Astrocyte (in vitro differentiated cells and primary cell): ENCODE measurements at regions not wholly inside any gene's neighbourhood (a gene's known extent, or its start where the extent isn't known, plus 50 kb on each side); places are given as distances from the start of the nearest gene placed in this dataset.

Source experiments
- DNase-seq: peaks from one replicate; pipeline ENCODE4 v3.0.0-alpha.2; 2010; ENCODE audit warnings: low read depth
- FAIRE-seq: peaks from 2 replicates; lab custom pipeline; 2011; peaks lifted over from hg19 to GRCh38; lab: Jason Lieb, UNC
- H2AFZ ChIP-seq: 2 replicates; pipeline ENCODE4 v1.6.0; 2012; ENCODE audit warnings: low read depth, low read length, inconsistent platforms
- H3K27ac ChIP-seq: 2 replicates; pipeline ENCODE4 v1.5.1; 2011; ENCODE audit warnings: low read depth, low read length, inconsistent platforms
- H3K27me3 ChIP-seq: 2 replicates; pipeline ENCODE4 v1.6.0; 2011; ENCODE audit warnings: low read length, inconsistent platforms; ENCODE audit not compliant: insufficient read depth
- H3K36me3 ChIP-seq: 2 replicates; pipeline ENCODE4 v1.5.1; 2011; ENCODE audit warnings: low read length, inconsistent platforms; ENCODE audit not compliant: insufficient read depth
- H3K4me1 ChIP-seq: 2 replicates; pipeline ENCODE4 v1.5.1; 2011; ENCODE audit warnings: low read length, inconsistent platforms; ENCODE audit not compliant: insufficient read depth
- H3K4me2 ChIP-seq: 2 replicates; pipeline ENCODE4 v1.6.0; 2012; ENCODE audit warnings: low read length, inconsistent platforms
- H3K4me3 ChIP-seq: 2 replicates; pipeline ENCODE4 v1.5.1; 2011; ENCODE audit warnings: low read depth, mild to moderate bottlenecking, low read length, inconsistent platforms; ENCODE audit not compliant: insufficient read depth
- H3K79me2 ChIP-seq: 2 replicates; pipeline ENCODE4 v1.6.0; 2012; ENCODE audit warnings: mild to moderate bottlenecking, low read length, inconsistent platforms; ENCODE audit not compliant: insufficient read depth
- H3K9ac ChIP-seq: 2 replicates; pipeline ENCODE4 v1.6.0; 2012; ENCODE audit warnings: mild to moderate bottlenecking, low read length, inconsistent platforms
- H3K9me3 ChIP-seq: 2 replicates; pipeline ENCODE4 v1.5.1; 2012; ENCODE audit warnings: low read depth, mild to moderate bottlenecking, low read length, inconsistent platforms; ENCODE audit not compliant: insufficient read depth
- H4K20me1 ChIP-seq: 2 replicates; pipeline ENCODE4 v1.6.0; 2012; ENCODE audit warnings: low read length, inconsistent platforms; ENCODE audit not compliant: insufficient read depth
- H3K27ac Mint-ChIP-seq: one replicate; pipeline ENCODE4 v1.8.0; 2021; ENCODE audit warnings: mild to moderate bottlenecking, mixed read lengths; ENCODE audit not compliant: unreplicated experiment
- H3K27me3 Mint-ChIP-seq: one replicate; pipeline ENCODE4 v1.8.0; 2021; ENCODE audit warnings: low read depth, mixed read lengths; ENCODE audit not compliant: unreplicated experiment
- H3K36me3 Mint-ChIP-seq: one replicate; pipeline ENCODE4 v1.8.0; 2021; ENCODE audit warnings: low read depth, mixed read lengths; ENCODE audit not compliant: unreplicated experiment
- H3K4me1 Mint-ChIP-seq: one replicate; pipeline ENCODE4 v1.8.0; 2021; ENCODE audit warnings: low read depth, mixed read lengths; ENCODE audit not compliant: unreplicated experiment
- H3K4me3 Mint-ChIP-seq: one replicate; pipeline ENCODE4 v1.8.0; 2021; ENCODE audit warnings: mild to moderate bottlenecking, moderate library complexity, mixed read lengths; ENCODE audit not compliant: unreplicated experiment
- H3K9me3 Mint-ChIP-seq: one replicate; pipeline ENCODE4 v1.8.0; 2021; ENCODE audit warnings: mild to moderate bottlenecking, mixed read lengths; ENCODE audit not compliant: unreplicated experiment
- EZH2 ChIP-seq: IDR thresholded peaks from 2 replicates; pipeline ENCODE4 v1.6.1; 2012; ENCODE audit warnings: mild to moderate bottlenecking, low read length, inconsistent platforms; ENCODE audit not compliant: insufficient read depth
- TF ChIP-seq, protein P1 (sequence below): IDR thresholded peaks from 2 replicates; pipeline ENCODE4 v1.5.1; 2011; ENCODE audit warnings: low read depth, mild to moderate bottlenecking, inconsistent platforms, low read length, moderate library complexity; ENCODE audit not compliant: insufficient read depth

DNA sequence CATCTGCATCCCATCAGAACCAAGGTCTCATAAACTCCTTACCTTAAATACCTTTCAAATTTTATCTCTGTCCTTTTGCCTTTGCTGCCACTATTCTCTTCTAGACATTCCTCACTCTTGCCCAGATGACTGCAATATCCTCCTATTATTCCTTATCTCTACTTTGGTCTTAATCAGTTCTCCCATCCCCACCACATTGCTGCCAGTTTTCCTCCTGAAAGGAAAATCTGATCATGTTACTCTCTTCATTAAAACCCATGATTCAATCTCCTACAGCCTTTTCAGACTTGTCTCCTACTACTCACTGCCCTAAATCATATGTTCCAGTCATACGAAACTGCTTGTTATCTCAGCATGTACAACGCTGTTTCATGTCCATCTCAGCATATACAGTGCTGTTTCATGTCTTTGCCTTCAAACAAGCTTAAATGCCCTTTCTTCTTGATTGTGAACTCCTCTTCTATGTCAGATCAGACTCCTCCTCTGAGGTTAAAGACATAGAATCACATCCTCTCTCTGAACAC lies 152.6 kb upstream of the FST start:
- no peak overlapping the region for H3K9ac ChIP-seq
- no peaks in the 10 kb centered on the region for H3K36me3 Mint-ChIP-seq
- H3K27ac ChIP-seq = no peak overlapping the region
- no peak overlapping the region for H3K4me2 ChIP-seq
- H3K9me3 ChIP-seq = no peaks in the 10 kb centered on the region
- no peaks in the 10 kb centered on the region for H4K20me1 ChIP-seq
- no peak overlapping the region for H3K4me3 ChIP-seq
- no peaks in the 10 kb centered on the region for H3K79me2 ChIP-seq
- H3K4me1 ChIP-seq = no peaks in the 10 kb centered on the region
- H3K9me3 Mint-ChIP-seq = no peaks in the 10 kb centered on the region
- H3K36me3 ChIP-seq = no peaks in the 10 kb centered on the region
- peak overlapping the region; percentile 8 for H2AFZ ChIP-seq
- H3K4me3 Mint-ChIP-seq = no peak overlapping the region
- no peaks in the 10 kb centered on the region for H3K27me3 Mint-ChIP-seq
- no peaks in the 10 kb centered on the region for H3K27me3 ChIP-seq
- peak; percentile 50 for FAIRE-seq
- no peak for TF ChIP-seq EZH2
- TF ChIP-seq, protein P1, sequence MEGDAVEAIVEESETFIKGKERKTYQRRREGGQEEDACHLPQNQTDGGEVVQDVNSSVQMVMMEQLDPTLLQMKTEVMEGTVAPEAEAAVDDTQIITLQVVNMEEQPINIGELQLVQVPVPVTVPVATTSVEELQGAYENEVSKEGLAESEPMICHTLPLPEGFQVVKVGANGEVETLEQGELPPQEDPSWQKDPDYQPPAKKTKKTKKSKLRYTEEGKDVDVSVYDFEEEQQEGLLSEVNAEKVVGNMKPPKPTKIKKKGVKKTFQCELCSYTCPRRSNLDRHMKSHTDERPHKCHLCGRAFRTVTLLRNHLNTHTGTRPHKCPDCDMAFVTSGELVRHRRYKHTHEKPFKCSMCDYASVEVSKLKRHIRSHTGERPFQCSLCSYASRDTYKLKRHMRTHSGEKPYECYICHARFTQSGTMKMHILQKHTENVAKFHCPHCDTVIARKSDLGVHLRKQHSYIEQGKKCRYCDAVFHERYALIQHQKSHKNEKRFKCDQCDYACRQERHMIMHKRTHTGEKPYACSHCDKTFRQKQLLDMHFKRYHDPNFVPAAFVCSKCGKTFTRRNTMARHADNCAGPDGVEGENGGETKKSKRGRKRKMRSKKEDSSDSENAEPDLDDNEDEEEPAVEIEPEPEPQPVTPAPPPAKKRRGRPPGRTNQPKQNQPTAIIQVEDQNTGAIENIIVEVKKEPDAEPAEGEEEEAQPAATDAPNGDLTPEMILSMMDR = no peak
- H3K4me1 Mint-ChIP-seq = peaks cover 24% of the 10 kb centered on the region
- DNase-seq = no peak
- H3K27ac Mint-ChIP-seq = no peak overlapping the region

DNA sequence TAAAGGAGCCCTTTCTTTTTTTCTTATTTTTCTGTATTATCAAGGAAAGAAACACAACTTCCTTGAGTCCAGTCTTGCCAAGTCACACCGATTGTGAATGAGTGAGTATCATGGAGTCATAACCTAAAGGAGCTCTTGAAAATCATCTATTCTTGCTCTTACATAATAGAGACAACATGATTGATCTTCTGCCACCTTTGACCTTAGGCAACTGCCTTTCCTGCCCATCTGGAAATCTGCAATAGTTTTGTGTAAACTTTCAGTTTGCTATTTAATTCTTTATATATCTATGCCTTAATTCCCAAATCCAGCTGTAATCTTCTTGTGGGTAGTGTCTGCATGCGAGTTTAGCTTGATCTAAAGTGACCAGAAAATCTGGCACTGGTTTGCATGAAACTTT lies 149.9 kb upstream of the FST start:
- Histone ChIP-seq H3K27ac (no peak overlapping the region), H3K27me3 (no peaks in the 10 kb centered on the region), H2AFZ (no peak overlapping the region), H3K4me2 (no peak overlapping the region), H3K4me1 (peaks cover 20% of the 10 kb centered on the region), H3K36me3 (no peaks in the 10 kb centered on the region), H3K9me3 (no peaks in the 10 kb centered on the region), H4K20me1 (no peaks in the 10 kb centered on the region), H3K4me3 (no peak overlapping the region), H3K9ac (no peak overlapping the region), H3K79me2 (no peaks in the 10 kb centered on the region)
- no peak overlapping the region for H3K4me3 Mint-ChIP-seq
- H3K36me3 Mint-ChIP-seq = no peaks in the 10 kb centered on the region
- no peaks in the 10 kb centered on the region for H3K9me3 Mint-ChIP-seq
- DNase-seq = no peak
- H3K27ac Mint-ChIP-seq = no peak overlapping the region
- H3K4me1 Mint-ChIP-seq = peaks cover 28% of the 10 kb centered on the region
- no peaks in the 10 kb centered on the region for H3K27me3 Mint-ChIP-seq
- no peak for TF ChIP-seq EZH2
- TF ChIP-seq, protein P1 = no peak
- FAIRE-seq = no peak

DNA sequence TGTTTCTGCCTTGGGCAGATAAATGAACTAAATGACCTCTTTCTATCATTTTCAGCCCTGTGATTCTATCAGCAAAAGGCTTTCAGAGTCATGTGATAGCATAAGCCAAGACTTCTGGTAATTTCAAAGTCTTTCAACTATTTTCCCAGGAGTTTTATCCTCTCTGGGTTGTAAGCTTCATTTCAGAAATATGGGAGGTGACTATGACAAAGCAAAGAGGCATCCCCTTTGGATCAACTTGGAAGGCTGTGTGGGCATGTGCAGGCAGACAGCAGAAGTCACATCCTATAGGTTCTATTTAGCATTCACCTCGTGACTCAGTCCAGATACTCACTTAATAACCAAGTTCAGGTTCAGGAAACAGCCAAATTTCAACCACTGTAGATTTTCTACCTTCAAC lies 149.0 kb upstream of the FST start:
- peak; percentile 58 for FAIRE-seq
- H2AFZ ChIP-seq = no peak overlapping the region
- TF ChIP-seq EZH2 = no peak
- TF ChIP-seq, protein P1 = no peak

More for the DNA sequence above, 149.0 kb upstream of the FST start:
- peak overlapping the region; percentile 68 for H3K27ac ChIP-seq
- no peak overlapping the region for H3K9ac ChIP-seq
- DNase-seq = peak; percentile 76
- no peaks in the 10 kb centered on the region for H4K20me1 ChIP-seq
- no peaks in the 10 kb centered on the region for H3K79me2 ChIP-seq
- H3K4me1 Mint-ChIP-seq = peaks cover 28% of the 10 kb centered on the region
- no peaks in the 10 kb centered on the region for H3K36me3 Mint-ChIP-seq
- no peaks in the 10 kb centered on the region for H3K27me3 Mint-ChIP-seq
- no peaks in the 10 kb centered on the region for H3K36me3 ChIP-seq
- H3K27ac Mint-ChIP-seq = peak overlapping the region; percentile 45
- no peaks in the 10 kb centered on the region for H3K9me3 Mint-ChIP-seq
- peaks cover 20% of the 10 kb centered on the region for H3K4me1 ChIP-seq
- no peaks in the 10 kb centered on the region for H3K9me3 ChIP-seq
- H3K4me3 Mint-ChIP-seq = peak overlapping the region; percentile 54
- peak overlapping the region; percentile 36 for H3K4me2 ChIP-seq
- H3K27me3 ChIP-seq = no peaks in the 10 kb centered on the region
- no peak overlapping the region for H3K4me3 ChIP-seq
